ENCODE measurements at regions not wholly inside any gene's neighbourhood (a gene's known extent, or its start where the extent isn't known, plus 50 kb on each side); places are given as distances from the start of the nearest gene placed in this dataset.
"Not testable (repeated sequence)": the region's sequence is repeated elsewhere in the genome, so short reads cannot be mapped to it uniquely, and the experiment has no call there.

DNA sequence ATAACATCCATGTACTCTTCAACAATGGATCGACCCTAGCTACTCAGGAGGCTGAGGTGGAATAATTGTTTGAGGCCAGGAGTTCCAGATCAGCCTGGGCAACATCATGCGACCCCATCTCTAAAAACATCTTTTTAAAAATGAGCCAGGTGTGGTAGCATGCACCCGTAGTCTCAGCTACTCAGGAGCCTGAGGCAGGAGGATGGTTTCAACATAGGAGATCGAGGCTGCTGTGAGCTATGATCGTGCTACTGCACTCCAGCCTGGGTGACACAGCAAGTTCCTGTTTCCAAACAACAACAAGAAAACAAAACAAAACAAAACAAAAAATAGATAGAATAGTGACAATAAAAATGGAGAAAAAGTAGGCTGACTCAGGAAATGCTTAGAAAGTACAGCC, 138.3 kb downstream of the POTEM start:
- not testable (repeated sequence) for H3K4me1 ChIP-seq (ENCODE audit: control insufficient read depth in 2 of 2, insufficient read depth in 1 of 2, low read depth in 1 of 2, low read length in 2 of 2); H3K14ac ChIP-seq (ENCODE audit: low read length); H4K8ac ChIP-seq (ENCODE audit: low read depth, low read length); H3K27me3 ChIP-seq (ENCODE audit: control insufficient read depth in 3 of 3, insufficient read depth in 3 of 3, low read depth in 1 of 3, low read length in 3 of 3); H3K79me1 ChIP-seq (ENCODE audit: low read depth, low read length); H3K4ac ChIP-seq (ENCODE audit: low read length); H3K23ac ChIP-seq (ENCODE audit: low read depth, low read length, poor library complexity); H3K4me2 ChIP-seq (ENCODE audit: insufficient read depth, low read length, poor library complexity, severe bottlenecking); H2BK5ac ChIP-seq (ENCODE audit: low read length); H2BK15ac ChIP-seq (ENCODE audit: low read length); H3K18ac ChIP-seq (ENCODE audit: low read length); H3K36me3 ChIP-seq (replicated peaks in 1 of 2; ENCODE audit: control insufficient read depth in 2 of 2, insufficient read depth in 2 of 2, low read length in 2 of 2); H3K27ac ChIP-seq (replicated peaks; ENCODE audit: low read length); DNase-seq (ENCODE audit: low spot score); H2AK5ac ChIP-seq (ENCODE audit: low read depth, low read length); H3K4me3 ChIP-seq (ENCODE audit: low read length in 2 of 2); H2BK12ac ChIP-seq (ENCODE audit: low read length); H2AFZ ChIP-seq (ENCODE audit: low read length); H4K91ac ChIP-seq (ENCODE audit: low read depth, low read length, poor library complexity); H3K9me3 ChIP-seq (replicated peaks in 1 of 2; ENCODE audit: control insufficient read depth in 2 of 2, insufficient read depth in 1 of 2, low read depth in 1 of 2, low read length in 2 of 2); H3K9ac ChIP-seq (ENCODE audit: low read depth, low read length, poor library complexity); H2BK120ac ChIP-seq (ENCODE audit: low read depth, low read length)
- no CpG with 5 or more reads among the region's 5 CpGs for WGBS, 2 donors (ENCODE audit: extremely low coverage in 2 of 2, insufficient read length in 2 of 2, insufficient replicate concordance in 1 of 2)

DNA sequence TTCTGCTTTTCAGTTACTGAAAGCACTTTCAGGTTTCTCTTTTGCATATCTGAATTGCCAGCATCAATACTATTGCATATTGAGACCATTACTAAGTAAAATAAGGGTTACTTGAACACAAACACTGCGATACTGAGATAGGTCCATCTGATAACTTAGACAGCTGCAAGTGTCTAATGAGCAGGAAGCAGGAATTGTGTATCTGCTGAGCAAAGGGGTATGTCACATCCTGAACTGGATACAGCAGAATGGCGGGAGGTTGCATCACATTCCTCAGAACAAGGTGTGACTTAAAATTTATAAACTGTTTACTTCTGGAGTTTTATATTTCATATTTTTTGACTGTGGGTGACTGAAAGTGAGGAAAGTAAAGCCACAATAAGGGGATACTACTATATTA, 142.7 kb downstream of the POTEM start:
- not testable (repeated sequence) for H4K91ac ChIP-seq (ENCODE audit: low read depth, low read length, poor library complexity); H2BK5ac ChIP-seq (ENCODE audit: low read length); H3K36me3 ChIP-seq (replicated peaks in 1 of 2; ENCODE audit: control insufficient read depth in 2 of 2, insufficient read depth in 2 of 2, low read length in 2 of 2); H3K4me3 ChIP-seq (ENCODE audit: low read length in 2 of 2); H3K27me3 ChIP-seq (ENCODE audit: control insufficient read depth in 3 of 3, insufficient read depth in 3 of 3, low read depth in 1 of 3, low read length in 3 of 3); H3K18ac ChIP-seq (ENCODE audit: low read length); H2AFZ ChIP-seq (ENCODE audit: low read length); H3K23ac ChIP-seq (ENCODE audit: low read depth, low read length, poor library complexity); H2AK5ac ChIP-seq (ENCODE audit: low read depth, low read length); H3K27ac ChIP-seq (replicated peaks; ENCODE audit: low read length); H3K14ac ChIP-seq (ENCODE audit: low read length); H3K4me2 ChIP-seq (ENCODE audit: insufficient read depth, low read length, poor library complexity, severe bottlenecking); H3K4me1 ChIP-seq (ENCODE audit: control insufficient read depth in 2 of 2, insufficient read depth in 1 of 2, low read depth in 1 of 2, low read length in 2 of 2); H2BK120ac ChIP-seq (ENCODE audit: low read depth, low read length); H2BK12ac ChIP-seq (ENCODE audit: low read length); H2BK15ac ChIP-seq (ENCODE audit: low read length); H3K79me1 ChIP-seq (ENCODE audit: low read depth, low read length); DNase-seq (ENCODE audit: low spot score); H3K9me3 ChIP-seq (replicated peaks in 1 of 2; ENCODE audit: control insufficient read depth in 2 of 2, insufficient read depth in 1 of 2, low read depth in 1 of 2, low read length in 2 of 2); H3K9ac ChIP-seq (ENCODE audit: low read depth, low read length, poor library complexity); H3K4ac ChIP-seq (ENCODE audit: low read length); H4K8ac ChIP-seq (ENCODE audit: low read depth, low read length)
- WGBS, 2 donors (ENCODE audit: extremely low coverage in 2 of 2, insufficient read length in 2 of 2, insufficient replicate concordance in 1 of 2), result no CpG with 5 or more reads among the region's 2 CpGs

DNA sequence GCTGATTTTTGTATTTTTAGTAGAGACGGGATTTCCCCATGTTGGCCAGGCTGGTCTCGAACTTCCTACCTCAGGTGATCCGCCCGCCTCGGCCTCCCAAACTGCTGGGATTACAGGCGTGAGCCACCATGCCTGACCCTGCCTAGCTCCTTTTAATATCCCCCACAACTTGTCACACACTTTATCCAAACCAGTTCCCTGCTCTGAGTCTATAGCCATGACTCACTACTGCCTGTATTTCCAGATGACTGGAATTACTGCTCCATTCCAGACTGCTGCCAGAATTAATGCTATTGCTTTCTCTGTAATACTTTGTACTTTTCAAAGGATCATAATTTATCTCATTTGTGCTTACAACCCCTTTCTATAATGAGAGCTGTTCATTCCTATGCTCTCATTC, 153.1 kb downstream of the POTEM start:
- H2BK120ac ChIP-seq (ENCODE audit: low read depth, low read length), result not testable (repeated sequence)

DNA sequence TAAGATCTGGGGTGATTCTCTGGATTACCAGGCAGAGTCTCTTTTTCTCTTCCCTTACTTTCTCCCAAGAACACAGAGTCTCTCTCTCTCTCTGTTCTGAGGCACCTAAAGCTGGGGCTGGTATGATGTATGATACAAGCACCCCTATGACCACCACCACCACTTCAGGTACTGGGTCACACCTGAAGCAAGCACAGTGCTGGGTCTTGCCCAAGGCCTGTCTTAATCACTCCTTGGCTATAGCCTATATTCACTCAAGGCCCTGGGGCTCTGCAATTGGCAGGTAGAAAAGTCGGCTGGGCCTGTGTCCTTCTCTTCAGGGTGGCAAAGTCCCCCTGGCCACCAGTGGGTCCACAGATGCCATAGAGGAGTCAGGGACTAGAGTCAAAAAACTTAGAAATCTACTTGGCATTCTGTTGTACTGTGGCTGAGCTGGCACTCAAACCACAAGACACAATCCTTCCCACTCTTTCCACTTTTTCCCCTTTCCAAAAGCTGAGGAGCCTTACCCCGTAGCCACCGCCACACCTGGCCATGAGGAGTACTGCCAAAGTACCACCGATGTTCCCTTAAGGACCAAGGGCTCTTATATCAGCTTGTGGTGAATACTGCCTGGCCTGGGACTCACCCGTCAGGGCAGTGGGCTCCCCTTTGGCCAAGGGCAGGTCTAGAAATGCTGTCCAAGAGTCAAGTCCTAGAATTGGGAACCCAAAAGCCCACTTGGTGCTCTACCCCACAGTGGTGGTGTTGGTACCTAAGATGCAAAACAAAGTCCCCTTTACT, 159.2 kb downstream of the POTEM start:
- not testable (repeated sequence) for H3K23ac ChIP-seq (ENCODE audit: low read depth, low read length, poor library complexity); H3K27ac ChIP-seq (replicated peaks; ENCODE audit: low read length); H3K36me3 ChIP-seq (replicated peaks in 1 of 2; ENCODE audit: control insufficient read depth in 2 of 2, insufficient read depth in 2 of 2, low read length in 2 of 2); H2BK120ac ChIP-seq (ENCODE audit: low read depth, low read length); H3K9me3 ChIP-seq (replicated peaks in 1 of 2; ENCODE audit: control insufficient read depth in 2 of 2, insufficient read depth in 1 of 2, low read depth in 1 of 2, low read length in 2 of 2); H2BK15ac ChIP-seq (ENCODE audit: low read length); H3K27me3 ChIP-seq (ENCODE audit: control insufficient read depth in 3 of 3, insufficient read depth in 3 of 3, low read depth in 1 of 3, low read length in 3 of 3); H3K9ac ChIP-seq (ENCODE audit: low read depth, low read length, poor library complexity); H4K91ac ChIP-seq (ENCODE audit: low read depth, low read length, poor library complexity); H4K8ac ChIP-seq (ENCODE audit: low read depth, low read length); H3K18ac ChIP-seq (ENCODE audit: low read length); DNase-seq (ENCODE audit: low spot score); H2AK5ac ChIP-seq (ENCODE audit: low read depth, low read length); H2AFZ ChIP-seq (ENCODE audit: low read length); H2BK5ac ChIP-seq (ENCODE audit: low read length); H3K14ac ChIP-seq (ENCODE audit: low read length); H2BK12ac ChIP-seq (ENCODE audit: low read length); H3K4me3 ChIP-seq (ENCODE audit: low read length in 2 of 2); H3K4me2 ChIP-seq (ENCODE audit: insufficient read depth, low read length, poor library complexity, severe bottlenecking); H3K79me1 ChIP-seq (ENCODE audit: low read depth, low read length); H3K4me1 ChIP-seq (ENCODE audit: control insufficient read depth in 2 of 2, insufficient read depth in 1 of 2, low read depth in 1 of 2, low read length in 2 of 2); H3K4ac ChIP-seq (ENCODE audit: low read length)
- WGBS, 2 donors (ENCODE audit: extremely low coverage in 2 of 2, insufficient read length in 2 of 2, insufficient replicate concordance in 1 of 2), result no CpG with 5 or more reads among the region's 5 CpGs

More for the DNA sequence above, 153.1 kb downstream of the POTEM start:
- H3K23ac ChIP-seq (ENCODE audit: low read depth, low read length, poor library complexity); H4K8ac ChIP-seq (ENCODE audit: low read depth, low read length); H3K9me3 ChIP-seq (replicated peaks in 1 of 2; ENCODE audit: control insufficient read depth in 2 of 2, insufficient read depth in 1 of 2, low read depth in 1 of 2, low read length in 2 of 2); H2AK5ac ChIP-seq (ENCODE audit: low read depth, low read length); H3K27me3 ChIP-seq (ENCODE audit: control insufficient read depth in 3 of 3, insufficient read depth in 3 of 3, low read depth in 1 of 3, low read length in 3 of 3); H2BK12ac ChIP-seq (ENCODE audit: low read length); H3K4me1 ChIP-seq (ENCODE audit: control insufficient read depth in 2 of 2, insufficient read depth in 1 of 2, low read depth in 1 of 2, low read length in 2 of 2); H3K14ac ChIP-seq (ENCODE audit: low read length); H3K9ac ChIP-seq (ENCODE audit: low read depth, low read length, poor library complexity); H3K4me3 ChIP-seq (ENCODE audit: low read length in 2 of 2); H3K36me3 ChIP-seq (replicated peaks in 1 of 2; ENCODE audit: control insufficient read depth in 2 of 2, insufficient read depth in 2 of 2, low read length in 2 of 2); H3K4me2 ChIP-seq (ENCODE audit: insufficient read depth, low read length, poor library complexity, severe bottlenecking); H2BK15ac ChIP-seq (ENCODE audit: low read length); DNase-seq (ENCODE audit: low spot score); H2AFZ ChIP-seq (ENCODE audit: low read length); H3K18ac ChIP-seq (ENCODE audit: low read length); H3K4ac ChIP-seq (ENCODE audit: low read length); H4K91ac ChIP-seq (ENCODE audit: low read depth, low read length, poor library complexity); H3K27ac ChIP-seq (replicated peaks; ENCODE audit: low read length); H3K79me1 ChIP-seq (ENCODE audit: low read depth, low read length); H2BK5ac ChIP-seq (ENCODE audit: low read length): not testable (repeated sequence)
- no CpG with 5 or more reads among the region's 6 CpGs for WGBS, 2 donors (ENCODE audit: extremely low coverage in 2 of 2, insufficient read length in 2 of 2, insufficient replicate concordance in 1 of 2)
